Muscle of arm (tissue), 1 donor: ENCODE measurements at regions not wholly inside any gene's neighbourhood (a gene's known extent, or its start where the extent isn't known, plus 50 kb on each side); places are given as distances from the start of the nearest gene placed in this dataset.
A peak's percentile ranks its signal among the peaks of the same experiment; 100 is the strongest.

ENCODE experiments used
- DNase-seq: peaks from one replicate; pipeline ENCODE4 v3.0.0-alpha.2; 2013

DNA sequence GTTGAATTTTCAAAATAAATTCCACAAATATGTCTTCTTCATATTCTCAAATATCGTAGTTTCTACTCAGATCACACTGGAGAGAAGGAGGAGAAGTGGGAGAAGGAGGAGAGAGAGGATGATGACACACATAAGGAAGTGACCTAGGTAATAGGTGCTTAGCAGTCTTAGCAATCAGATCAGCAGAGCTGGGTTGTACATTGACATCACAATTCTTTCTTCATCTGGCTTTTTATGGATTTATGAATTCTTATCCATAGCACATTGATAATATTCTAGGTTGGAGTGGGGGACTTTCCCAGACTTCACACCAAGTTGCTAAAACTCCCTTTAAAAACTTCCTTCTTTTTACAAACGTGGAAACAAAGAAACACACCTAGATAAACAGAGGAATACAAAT, 86.9 kb downstream of the FGF9 start:
- no peak for DNase-seq

- DNase-seq, result no peak
These were observed 87.6 kb downstream of the FGF9 start for GRCh38 chr13:21758441-21758840.

DNA sequence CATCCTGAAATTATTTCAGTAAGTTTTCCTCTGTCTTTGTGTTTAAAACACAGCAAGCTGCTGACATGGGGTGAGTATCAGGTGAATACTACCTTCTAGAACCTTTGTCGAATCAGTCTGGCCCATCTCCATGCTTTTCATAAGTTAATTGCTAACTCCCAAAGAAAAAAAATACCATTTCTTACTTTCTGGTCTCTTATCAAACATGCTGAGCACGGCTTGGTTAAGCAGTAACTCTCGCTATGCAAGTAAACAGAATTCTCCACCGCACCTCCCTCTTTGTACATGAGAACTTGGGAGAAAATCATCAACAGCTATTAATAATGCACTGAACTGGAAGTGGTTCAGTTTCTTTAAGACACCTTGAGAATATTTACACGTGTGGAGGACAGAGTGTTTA, 88.6 kb downstream of the FGF9 start:
- no peak for DNase-seq

- no peak for DNase-seq
These were observed 89.0 kb downstream of the FGF9 start for GRCh38 chr13:21759911-21760310.

GRCh38 chr13:21761770-21762169, 90.9 kb downstream of the FGF9 start:
- DNase-seq, result no peak

GRCh38 chr13:21762512-21762911, 91.6 kb downstream of the FGF9 start:
- no peak for DNase-seq

- no peak for DNase-seq
These were observed 96.2 kb downstream of the FGF9 start for GRCh38 chr13:21767032-21767431.

DNA sequence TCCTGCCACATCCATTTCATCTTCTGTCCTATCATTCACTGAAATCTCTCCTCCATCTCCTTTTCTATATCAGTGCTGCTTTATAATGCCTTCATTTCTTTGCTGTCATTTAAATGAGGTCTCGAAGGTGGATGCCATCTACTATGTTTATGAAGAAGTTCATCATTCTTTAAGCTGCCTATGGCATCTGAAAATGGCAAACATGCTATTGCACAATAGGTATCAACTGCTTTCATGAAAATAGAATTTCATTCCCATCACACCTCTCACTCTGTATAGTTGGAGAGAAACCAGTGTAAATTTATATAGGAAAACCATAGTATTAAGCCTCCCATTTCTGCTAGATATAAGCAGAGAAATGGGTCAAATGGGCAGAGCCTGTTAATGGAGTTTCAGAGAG, 100.2 kb downstream of the FGF9 start:
- DNase-seq, result no peak

- DNase-seq, result no peak
These were observed 106.3 kb downstream of the FGF9 start for GRCh38 chr13:21777166-21777565.

GRCh38 chr13:21777813-21778212, 106.9 kb downstream of the FGF9 start:
- DNase-seq, result no peak

DNA sequence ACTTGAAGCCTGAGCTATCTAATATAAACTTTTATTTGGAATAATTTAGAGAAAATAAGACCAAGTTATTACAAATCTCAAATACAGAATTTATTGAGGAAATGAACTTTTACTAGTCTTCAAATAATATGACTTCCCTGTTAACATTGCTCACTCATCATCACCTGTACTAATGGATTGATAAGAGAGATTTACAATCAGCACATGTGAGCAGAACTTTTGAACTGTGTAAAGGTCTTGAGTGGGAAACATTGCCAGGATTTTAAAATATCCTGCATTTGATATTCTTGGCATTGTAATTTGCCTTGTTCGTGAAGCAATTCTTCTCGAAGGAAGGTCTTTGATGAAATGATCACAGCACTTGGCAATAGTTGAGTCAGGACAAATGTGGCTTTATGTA, 111.9 kb downstream of the FGF9 start:
- no peak for DNase-seq

- no peak for DNase-seq
These were observed 115.1 kb downstream of the FGF9 start for GRCh38 chr13:21785990-21786389.

- DNase-seq, result peak; percentile 49
These were observed 125.2 kb downstream of the FGF9 start for GRCh38 chr13:21796066-21796465.

DNA sequence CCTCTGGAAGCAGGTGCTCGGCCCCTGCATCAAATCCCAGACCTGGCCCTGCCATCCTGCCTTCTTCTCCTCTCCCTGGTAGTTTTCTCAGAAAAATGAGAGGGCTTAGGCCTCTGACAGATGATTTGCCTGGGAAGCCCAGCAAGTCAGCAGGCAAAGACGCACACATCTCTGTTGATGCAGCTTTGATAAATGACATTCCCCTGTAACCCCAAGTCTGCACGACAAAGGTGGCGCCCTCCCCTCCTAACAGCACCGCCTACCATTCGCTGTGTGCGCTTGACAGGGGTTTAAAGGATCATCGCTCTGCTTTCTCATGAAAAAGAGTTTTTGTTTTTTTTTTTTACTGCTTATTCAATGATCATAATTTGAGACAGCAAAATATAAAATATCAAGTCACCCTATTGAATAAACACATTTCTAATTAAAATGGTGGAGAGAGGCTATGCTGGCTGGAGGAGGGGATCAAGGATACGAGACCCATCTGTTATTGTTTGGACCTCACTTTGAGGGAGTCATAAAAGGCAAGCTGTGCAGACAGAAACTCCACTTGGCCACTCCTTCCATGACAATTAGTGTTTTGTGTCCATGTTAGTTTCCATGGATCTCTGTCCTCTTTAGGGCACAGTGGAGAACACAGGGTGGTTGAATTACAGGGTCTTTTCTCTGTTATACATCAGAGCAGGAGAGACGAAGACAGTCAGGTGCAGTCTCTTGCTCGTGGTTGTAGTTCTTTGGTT, 126.1 kb downstream of the FGF9 start:
- DNase-seq, result no peak

- no peak for DNase-seq
These were observed 126.9 kb downstream of the FGF9 start for GRCh38 chr13:21797736-21798135.

GRCh38 chr13:21798181-21798580, 127.3 kb downstream of the FGF9 start:
- DNase-seq, result no peak

GRCh38 chr13:21799671-21800070, 128.8 kb downstream of the FGF9 start:
- DNase-seq, result no peak

DNA sequence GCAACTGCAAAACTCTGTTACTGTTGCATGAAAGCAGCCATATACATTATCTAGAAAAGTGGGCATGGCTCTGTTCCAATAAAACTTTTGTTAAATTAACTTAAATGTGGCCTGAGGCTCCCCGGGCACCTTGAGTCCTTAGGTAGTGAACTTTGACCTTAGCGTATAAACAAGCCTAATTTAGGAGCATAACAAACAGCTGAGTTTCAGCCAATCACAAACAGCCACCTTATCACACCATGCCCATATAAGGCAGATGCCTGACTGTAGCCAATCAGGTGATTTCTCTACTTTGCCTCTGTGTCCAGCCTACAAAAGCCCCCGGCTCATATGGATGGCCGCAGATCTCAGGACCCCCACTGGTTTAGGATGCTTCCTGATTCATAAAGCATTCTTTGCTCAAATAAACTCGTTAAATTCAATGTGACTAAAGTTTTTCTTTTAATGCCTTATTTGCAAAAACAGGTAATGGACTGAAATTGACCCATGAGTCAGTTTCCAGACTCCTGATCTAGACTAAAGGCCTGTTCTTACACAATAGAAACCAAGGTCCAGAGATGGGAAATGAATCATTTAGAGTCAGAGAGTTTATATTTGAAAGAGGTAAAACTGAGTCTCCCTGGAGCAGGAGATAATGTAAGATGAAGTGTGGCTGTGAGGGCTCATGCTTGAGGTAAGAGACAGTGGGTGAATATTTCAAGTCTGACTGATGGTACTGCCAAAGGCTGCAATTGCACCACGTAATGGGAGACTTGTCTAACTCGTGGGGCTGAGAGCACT, 130.2 kb downstream of the FGF9 start:
- no peak for DNase-seq

- no peak for DNase-seq
These were observed 134.9 kb downstream of the FGF9 start for GRCh38 chr13:21805733-21806132.

DNA sequence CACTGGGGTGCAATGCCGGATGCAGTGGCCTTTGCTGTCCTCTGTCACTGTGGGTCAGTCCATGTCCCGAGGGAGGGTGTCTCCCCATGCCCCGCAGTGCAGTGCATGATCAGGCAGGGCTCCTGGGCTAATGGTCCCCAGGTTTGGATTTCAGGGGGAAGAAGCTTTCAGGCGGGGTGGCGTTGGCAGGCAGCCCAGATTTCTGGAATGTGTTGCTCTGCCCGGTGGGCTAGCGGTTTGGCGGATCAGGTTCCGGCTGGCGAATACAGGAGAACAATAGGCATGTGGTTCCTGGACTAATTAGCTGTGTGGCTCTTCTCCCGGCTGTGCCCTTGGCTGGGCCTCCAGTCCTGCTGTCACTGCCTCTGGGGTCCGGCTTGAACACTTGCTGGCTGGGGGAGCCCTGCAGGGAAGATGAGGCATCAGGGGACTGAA, 141.3 kb downstream of the FGF9 start:
- DNase-seq, result no peak

DNA sequence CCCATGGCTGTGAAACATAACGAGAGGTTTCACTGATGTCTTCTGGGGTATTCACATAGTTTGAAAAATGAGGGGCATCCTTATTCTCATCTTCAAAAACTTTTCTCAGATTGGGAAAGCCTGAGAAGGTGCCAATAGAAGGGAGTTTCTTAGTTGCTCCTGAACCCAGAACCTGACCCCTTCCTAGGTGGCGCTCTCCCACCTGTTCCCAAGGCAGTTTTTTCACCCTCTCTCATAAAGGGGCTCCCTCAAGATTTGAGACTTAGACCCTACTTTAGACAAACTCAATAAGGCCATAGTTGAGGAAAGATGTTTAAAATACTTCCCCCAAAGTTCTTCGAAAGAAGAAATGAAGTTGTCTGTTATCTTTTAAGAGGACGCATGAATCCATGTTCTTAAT, 142.2 kb downstream of the FGF9 start:
- DNase-seq, result no peak

DNA sequence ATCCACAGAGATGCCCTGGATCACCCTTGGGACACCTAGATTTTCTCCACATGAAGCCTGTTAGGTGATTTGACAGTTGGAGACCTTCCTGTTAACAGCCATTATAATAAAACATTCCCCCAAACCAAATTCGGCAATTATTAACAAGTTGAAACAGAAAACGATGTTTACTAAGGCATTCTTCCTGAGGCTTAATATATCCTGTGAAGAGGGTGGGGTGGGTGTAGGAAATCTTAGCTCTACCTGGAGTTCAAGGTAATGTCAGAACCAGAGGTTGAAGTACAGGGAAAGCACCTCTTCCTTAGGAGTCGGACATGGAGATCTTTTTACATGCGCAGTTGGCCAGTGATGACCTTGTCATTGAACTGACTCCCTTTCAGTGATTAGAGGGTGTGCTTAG, 143.0 kb downstream of the FGF9 start:
- no peak for DNase-seq

- DNase-seq, result no peak
These were observed 143.7 kb downstream of the FGF9 start for GRCh38 chr13:21814604-21815003.

GRCh38 chr13:21817878-21818277, 147.0 kb downstream of the FGF9 start:
- DNase-seq, result no peak
